ENCODE measurements at regions not wholly inside any gene's neighbourhood (a gene's known extent, or its start where the extent isn't known, plus 50 kb on each side); places are given as distances from the start of the nearest gene placed in this dataset.

DNA sequence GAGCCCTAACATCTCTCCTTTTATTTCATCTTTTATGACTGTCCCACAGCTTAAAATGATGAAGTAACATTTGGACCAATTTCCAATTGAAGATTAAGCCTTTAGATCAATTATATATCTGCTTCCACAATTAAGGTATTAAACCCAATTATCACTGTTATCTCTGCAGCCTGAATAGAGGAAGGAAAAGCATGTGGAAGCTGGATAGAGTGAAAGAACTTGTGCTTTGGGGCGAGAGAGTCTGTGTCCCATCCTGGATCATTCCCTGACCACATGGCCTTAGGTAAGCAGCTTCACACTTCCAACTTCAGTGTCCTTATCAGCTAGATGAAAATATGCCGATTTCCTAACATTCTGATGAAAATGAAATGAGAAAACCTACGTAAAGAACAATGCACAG lies 61.4 kb upstream of the TSPAN8 start:
- Mint-ChIP-seq H3K9me3 (no peaks in the 10 kb centered on the region), H3K27ac (no peak overlapping the region), H3K36me3 (no peaks in the 10 kb centered on the region)
- ATAC-seq (no peak), DNase-seq (ENCODE audit: low spot score in 2 of 2) (no peak)

DNA sequence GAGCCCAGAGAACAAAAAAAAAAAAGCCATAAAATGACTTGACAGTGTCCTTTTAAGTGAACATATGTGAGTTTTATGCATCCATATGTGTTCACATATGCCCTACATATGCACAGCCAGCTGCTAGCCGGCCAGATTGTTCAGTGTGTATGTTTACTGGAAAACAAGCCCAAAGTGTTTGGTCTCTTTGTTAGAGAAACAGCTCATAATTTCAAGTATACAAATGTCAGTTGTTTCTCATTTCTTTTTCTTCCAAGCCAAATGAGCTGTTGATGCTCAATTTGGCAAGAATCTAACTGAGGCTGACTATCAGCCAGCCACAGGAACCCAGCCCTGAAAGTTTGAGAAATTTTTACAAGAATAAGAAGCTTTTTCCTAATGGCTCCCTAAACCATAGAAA lies 60.8 kb upstream of the TSPAN8 start:
- ATAC-seq: no peak

DNA sequence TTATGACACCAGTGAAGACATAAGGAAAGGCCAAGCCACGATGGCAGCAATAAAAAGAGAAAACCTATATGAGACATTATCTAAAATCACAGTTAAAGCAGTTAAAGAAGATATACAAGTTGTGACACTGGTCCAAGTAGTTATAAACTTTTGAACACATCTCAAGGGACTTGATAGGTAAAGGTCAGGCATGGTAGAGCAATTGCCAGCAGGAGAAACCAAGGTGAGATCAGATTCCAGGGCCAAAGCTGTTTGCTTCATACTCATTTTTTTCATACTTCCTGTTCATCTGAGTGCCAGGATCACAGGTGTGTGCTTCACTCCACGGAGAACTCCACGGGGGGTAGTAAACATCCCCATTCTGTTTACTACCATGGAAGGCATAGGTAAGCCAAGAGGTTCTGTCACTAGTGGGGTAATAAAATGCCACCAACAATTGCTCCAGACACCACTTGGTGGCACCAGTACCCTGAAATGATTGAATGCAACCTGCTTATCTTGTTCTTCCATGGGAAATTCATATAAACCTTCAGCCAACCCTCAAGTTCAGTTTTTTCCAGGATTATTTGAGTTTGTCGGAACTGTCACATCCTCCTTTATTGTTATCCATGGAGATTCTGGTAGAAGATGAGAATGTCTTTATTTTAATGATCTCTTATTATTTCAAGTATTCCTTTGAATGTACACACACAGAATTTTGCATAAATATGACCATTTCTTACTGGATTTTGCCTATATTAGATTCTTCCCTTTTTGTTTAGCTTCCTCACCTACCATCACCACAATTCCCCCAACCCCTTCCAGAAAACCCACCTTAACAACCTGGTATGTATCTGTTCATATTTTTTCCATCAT lies 59.2 kb upstream of the TSPAN8 start:
- no peaks in the 10 kb centered on the region for H3K36me3 Mint-ChIP-seq
- no peaks in the 10 kb centered on the region for H3K9me3 Mint-ChIP-seq
- no peak overlapping the region for H3K27ac Mint-ChIP-seq
- DNase-seq (ENCODE audit: low spot score in 2 of 2) (no peak), ATAC-seq (peak in 1 of 2 donors; percentile 35)

More for the DNA sequence above, 60.8 kb upstream of the TSPAN8 start:
- DNase-seq (ENCODE audit: low spot score in 2 of 2): no peak
- Mint-ChIP-seq H3K9me3 (no peaks in the 10 kb centered on the region), H3K27ac (no peak overlapping the region), H3K36me3 (no peaks in the 10 kb centered on the region)

DNA sequence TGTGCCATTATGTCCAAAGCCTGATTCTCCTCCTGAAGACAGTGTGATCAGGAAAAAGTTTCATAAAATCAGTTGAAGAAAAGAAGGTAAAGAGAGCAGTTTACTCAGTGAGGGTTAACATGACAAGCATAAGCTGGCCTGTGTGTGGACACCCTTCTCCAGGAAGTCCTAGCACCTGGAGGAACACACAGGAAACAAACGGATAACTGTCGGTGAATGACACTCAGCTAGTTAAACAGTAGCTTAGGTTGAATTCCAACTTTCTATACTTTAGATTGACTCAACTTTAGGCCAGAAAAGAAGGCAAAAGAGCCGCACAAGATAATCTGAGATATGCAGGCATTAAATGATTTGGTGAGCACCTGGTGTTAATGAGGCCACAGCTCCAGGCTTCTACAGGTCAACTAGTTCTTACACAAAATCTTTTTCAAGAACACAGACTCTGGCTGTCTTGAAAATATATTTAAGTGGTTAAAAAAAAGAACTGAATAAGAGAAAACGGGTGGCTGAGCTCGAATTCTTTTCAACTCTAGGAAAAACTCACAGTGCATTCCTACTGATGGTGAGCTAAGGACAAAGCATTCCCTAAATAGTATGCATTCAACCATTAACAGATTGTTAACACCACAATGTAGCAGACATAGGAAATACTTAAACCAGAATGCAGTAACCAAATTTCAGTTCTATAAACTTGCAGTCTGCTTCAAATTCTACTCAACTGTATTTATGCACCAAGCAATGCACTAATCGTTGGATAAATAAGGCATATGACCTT lies 56.9 kb upstream of the TSPAN8 start:
- DNase-seq (ENCODE audit: low spot score in 2 of 2) (no peak), ATAC-seq (no peak)
- H3K27ac Mint-ChIP-seq: no peak overlapping the region
- no peaks in the 10 kb centered on the region for H3K9me3 Mint-ChIP-seq
- H3K36me3 Mint-ChIP-seq: no peaks in the 10 kb centered on the region

DNA sequence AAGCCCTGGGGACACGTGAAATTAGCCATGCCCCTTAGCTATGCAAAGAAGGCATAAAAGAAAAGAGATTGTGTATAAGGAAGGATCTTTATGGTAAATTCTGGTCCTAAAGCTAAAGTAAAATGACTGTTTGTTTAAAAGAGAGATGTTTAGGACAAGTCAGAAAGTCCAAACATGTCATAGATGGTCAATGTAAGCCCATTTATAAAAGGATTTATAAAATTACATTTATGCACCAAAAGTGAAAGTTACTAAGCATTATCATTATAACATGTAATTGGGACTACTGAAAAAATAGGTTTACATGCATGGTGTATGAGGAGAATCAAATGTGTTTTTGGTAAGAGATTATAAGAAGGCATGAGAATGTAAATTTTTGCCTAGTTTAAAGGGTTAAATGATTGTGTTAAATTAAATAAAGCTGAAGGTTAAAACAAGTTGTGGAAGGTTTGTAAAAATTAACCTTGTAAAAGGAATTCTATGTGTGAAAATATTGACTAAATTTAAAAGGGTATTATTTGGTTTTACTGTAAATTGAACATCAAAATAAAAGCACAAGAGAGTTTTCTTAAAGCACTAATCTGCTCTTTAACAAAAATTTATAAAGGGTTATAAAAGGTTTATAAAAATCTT lies 50.4 kb upstream of the TSPAN8 start:
- ATAC-seq (no peak), DNase-seq (ENCODE audit: low spot score in 2 of 2) (no peak)
- H3K36me3 Mint-ChIP-seq: no peaks in the 10 kb centered on the region
- H3K27ac Mint-ChIP-seq: no peak overlapping the region
- peaks cover 5 to 13% of the 10 kb centered on the region in 2 donors for H3K9me3 Mint-ChIP-seq
